UCSD-AML1 (cell line): ENCODE measurements at regions not wholly inside any gene's neighbourhood (a gene's known extent, or its start where the extent isn't known, plus 50 kb on each side); places are given as distances from the start of the nearest gene placed in this dataset.
"Not testable (repeated sequence)": the region's sequence is repeated elsewhere in the genome, so short reads cannot be mapped to it uniquely, and the experiment has no call there.

ENCODE experiments used
- DNase-seq: peaks from one replicate; lab custom pipeline; 2025; ENCODE audit not compliant: unreplicated experiment; lab: John Stamatoyannopoulos, UW

DNA sequence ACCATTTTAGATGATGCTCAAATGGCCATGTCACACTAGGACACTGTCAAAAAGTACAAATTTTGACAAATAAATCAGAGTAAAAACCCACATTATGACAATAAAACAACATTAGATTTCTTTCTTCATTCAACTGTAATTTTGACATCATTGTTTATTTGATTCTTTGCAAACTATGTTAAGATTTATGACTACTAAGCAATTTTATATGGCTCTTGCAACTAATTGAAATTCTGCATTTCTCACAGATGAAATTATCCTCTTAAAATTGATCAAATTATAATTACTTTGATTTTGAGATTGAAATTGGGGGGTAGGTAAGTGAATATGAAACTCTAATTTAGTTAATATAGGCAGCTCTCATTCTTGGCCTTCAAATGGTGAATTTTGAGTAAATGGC lies 59.8 kb downstream of the ATOH1 start:
- no peak for DNase-seq

- DNase-seq: no peak
These were observed 60.2 kb downstream of the ATOH1 start for GRCh38 chr4:93888768-93889167.

GRCh38 chr4:93891244-93891643 lies 62.7 kb downstream of the ATOH1 start:
- DNase-seq: no peak

- no peak for DNase-seq
These were observed 66.4 kb downstream of the ATOH1 start for GRCh38 chr4:93894995-93895394.

DNA sequence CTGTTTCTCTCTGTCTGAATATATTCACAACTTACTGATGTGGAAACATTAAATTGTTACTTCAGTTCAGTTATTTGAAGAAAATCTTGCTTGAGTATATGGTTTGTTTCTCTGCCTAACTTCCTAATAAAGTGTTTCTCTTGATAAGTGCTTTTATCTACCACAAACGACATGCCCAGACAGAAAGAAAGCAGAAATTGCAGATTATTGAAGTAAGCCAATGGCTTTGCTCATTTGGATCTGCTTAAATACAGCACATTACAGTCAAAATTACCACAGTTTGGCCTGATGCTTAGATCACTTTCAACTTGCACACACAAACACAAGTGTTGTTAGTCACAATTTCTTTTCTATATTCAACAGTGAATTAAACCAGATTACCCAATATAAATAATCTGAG lies 68.0 kb downstream of the ATOH1 start:
- no peak for DNase-seq

DNA sequence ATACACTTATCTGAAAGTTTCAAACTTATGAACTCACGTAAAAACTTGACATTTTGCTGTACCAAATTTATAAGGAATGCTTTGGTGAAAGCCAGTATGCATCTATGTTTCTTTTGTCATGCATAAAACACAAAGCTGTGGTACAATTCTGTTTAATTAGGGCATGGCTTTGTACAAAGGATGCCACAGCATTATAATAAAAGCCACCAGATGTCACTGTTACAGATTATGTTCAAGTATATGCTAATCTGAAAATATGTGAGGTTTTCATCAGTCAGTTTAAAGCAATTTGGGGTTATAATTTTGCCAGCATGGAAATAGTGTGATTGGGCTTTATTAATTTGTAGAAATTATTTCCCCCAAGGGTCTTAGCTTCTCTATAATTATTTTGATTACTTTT lies 69.0 kb downstream of the ATOH1 start:
- no peak for DNase-seq

- no peak for DNase-seq
These were observed 80.2 kb downstream of the ATOH1 start for GRCh38 chr4:93908778-93909177.

GRCh38 chr4:93911671-93912070 lies 83.1 kb downstream of the ATOH1 start:
- no peak for DNase-seq

GRCh38 chr4:93912146-93912545 lies 83.6 kb downstream of the ATOH1 start:
- DNase-seq: no peak

GRCh38 chr4:93918856-93919255 lies 90.3 kb downstream of the ATOH1 start:
- no peak for DNase-seq

DNA sequence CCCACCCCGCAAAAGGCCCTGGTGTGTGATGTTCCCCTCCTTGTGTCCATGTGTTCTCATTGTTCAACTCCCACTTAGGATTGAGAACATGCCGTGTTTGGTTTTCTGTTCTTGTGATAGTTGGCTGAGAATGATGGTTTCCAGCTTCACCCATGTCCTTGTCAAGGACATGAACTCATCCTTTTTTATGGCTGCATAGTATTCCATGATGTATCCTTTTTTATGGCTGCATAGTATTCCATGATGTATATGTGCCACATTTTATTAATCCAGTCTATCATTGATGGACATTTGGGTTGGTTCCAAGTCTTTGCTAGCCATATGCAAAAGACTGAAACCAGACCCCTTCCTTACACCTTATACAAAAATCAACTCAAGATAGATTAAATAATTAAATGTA lies 95.0 kb downstream of the ATOH1 start:
- DNase-seq: not testable (repeated sequence)

- DNase-seq: no peak
These were observed 118.7 kb downstream of the ATOH1 start for GRCh38 chr4:93947286-93947685.

DNA sequence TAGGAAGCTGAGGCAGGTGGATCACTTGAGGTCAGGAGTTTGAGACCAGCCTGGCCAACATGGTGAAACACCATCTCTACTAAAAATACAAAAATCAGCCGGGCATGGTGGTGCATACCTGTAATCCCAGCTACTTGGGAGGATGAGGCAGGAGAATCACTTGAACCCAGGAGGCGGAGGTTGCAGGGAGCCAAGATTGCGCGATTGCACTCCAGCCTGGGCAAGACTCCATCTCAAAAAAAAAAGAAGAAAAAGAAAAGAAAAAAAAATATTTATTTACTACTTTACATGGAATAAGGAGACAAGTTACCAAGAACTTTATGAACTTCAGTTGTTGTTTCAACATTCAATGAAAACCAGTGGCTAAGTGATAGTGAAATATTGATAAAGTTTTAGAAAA lies 121.7 kb downstream of the ATOH1 start:
- not testable (repeated sequence) for DNase-seq

- no peak for DNase-seq
These were observed 128.6 kb downstream of the ATOH1 start for GRCh38 chr4:93957186-93957585.

- DNase-seq: no peak
These were observed 131.9 kb downstream of the ATOH1 start for GRCh38 chr4:93960450-93960849.

DNA sequence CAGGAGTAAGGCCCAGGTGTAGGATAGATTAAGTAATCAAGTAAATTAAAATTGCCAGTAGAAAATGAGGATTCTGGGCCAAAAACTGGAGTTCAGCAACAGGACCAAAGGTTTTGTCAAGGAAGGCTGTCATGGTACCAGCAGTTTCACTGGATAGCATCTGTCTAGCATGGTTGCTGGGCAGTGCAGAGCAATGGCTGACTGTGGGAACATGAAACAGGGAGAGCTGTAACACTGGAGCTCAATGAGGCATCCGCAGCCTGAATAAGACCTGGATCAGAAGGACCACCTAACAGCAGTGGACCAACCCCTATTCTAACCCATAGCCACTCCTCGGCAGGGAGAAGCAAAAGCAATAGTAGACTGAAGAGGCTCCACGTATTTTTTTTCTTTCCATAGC lies 132.4 kb downstream of the ATOH1 start:
- DNase-seq: no peak

GRCh38 chr4:93981594-93981993 lies 153.0 kb downstream of the ATOH1 start:
- DNase-seq: peak; percentile 30

GRCh38 chr4:93982255-93982654 lies 153.7 kb downstream of the ATOH1 start:
- DNase-seq: no peak

DNA sequence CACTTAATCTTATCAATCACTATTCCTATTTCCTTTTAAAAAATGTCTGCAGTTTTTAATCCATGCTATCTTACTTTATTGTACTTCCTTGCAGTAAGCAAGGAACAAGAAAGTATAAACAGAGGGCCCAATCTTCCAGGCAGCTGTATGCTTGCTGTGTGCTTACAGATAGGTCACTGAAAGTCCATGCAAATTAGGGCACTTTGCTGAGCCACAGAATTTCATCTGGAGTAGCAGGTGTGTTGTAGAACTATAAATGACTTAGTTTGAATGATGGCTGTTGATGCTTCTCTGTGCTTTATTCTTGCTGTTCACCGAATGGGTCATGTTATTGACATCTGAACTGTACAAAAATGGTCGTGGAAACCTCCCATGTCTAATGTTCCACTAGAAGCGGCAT lies 154.6 kb downstream of the ATOH1 start:
- DNase-seq: no peak

DNA sequence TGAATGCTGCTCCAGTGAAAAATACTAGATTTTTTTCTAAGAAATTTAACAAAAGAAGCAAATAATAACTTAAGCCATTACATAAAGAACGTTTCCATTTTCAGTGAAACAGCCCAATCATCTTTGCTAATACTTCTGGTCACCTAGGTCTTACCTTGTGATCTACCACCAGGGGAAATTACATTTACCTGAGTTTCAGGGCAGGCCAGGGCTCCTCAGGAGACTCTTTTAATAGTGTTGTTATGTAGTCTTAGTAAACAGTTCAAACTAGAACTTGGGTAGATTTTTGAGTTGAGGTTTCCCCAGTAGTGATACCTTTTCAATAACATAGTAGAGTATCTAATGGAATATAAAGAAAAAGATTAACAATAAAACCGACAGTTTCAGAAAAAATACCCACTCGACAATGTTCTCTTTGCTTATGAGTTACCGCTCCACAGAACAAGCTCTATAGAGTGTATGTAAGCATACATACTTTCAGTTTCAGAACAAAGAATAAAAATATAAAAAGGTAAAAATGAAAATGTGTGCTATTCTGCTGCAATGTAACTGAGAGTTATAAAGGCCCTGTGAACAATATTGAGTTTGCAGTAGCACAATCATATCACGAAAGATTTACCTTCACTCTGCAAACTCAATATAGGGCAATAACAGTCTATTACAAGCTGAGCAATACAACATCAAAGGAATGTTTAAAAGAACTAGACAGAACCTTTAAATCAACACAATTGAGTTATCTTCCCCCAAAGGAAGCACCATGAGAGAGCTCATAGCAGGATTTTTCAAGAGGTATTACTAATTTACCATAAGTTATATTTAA lies 165.8 kb downstream of the ATOH1 start:
- DNase-seq: no peak

GRCh38 chr4:93996895-93997294 lies 168.3 kb downstream of the ATOH1 start:
- no peak for DNase-seq

DNA sequence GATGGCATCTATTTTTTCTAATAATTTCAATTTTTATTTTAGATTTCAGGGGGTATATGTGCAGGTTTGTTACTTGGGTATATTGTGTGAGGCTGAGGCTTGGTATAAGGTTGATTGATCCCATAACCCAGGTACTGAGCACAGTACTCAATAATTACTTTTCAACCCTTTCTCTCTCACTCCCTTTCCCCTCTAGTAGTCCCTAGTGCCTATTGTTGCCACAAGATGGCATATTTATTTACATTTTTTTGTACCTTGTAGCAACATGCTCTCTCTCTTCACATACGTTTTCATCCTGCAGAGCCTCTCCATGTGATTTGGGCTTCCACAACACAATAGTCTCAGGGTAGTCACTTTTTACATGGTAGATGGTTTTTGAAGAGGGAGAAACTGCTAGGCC lies 172.0 kb downstream of the ATOH1 start:
- DNase-seq: no peak

DNA sequence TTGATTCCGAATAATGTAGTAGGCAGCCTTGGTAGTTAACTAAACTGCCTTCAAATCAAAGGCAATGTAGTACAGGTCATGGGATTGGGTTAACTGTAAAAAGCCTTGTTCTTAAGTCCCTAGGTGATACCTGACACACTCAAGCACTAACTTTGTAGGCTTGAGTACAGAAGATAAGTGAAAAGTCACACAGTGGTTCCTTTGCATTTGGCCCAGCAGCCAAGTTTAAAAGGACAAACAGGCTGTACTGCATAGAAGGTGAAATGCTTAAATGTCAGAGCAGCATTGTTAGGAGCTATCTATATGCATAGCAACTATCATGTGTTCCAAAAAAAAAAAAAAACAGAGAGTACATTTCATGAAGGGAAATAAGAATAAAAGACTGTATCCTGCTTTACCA lies 178.4 kb downstream of the ATOH1 start:
- DNase-seq: no peak
